GM06990 (cell line): ENCODE measurements at regions not wholly inside any gene's neighbourhood (a gene's known extent, or its start where the extent isn't known, plus 50 kb on each side); places are given as distances from the start of the nearest gene placed in this dataset.

Source experiments
- DNase-seq: peaks from one replicate; pipeline ENCODE4 v3.0.0-alpha.2; 2011; ENCODE audit not compliant: insufficient read length; ENCODE audit errors: extremely low read depth
- H3K27me3 ChIP-seq: replicated peaks from 2 replicates; pipeline ENCODE4 v1.6.0; 2011; ENCODE audit warnings: low read length; ENCODE audit not compliant: control insufficient read depth, insufficient read depth
- H3K36me3 ChIP-seq: 2 replicates; pipeline ENCODE4 v1.5.1; 2011; ENCODE audit warnings: low read length; ENCODE audit not compliant: control insufficient read depth, insufficient read depth
- H3K4me3 ChIP-seq: replicated peaks from 2 replicates; pipeline ENCODE4 v1.5.1; 2011; ENCODE audit warnings: low read depth, mild to moderate bottlenecking, control low read depth, low read length
- CTCF ChIP-seq: IDR thresholded peaks from 2 replicates; pipeline ENCODE4 v1.5.1; 2011; ENCODE audit warnings: low read length, control low read depth, mild to moderate bottlenecking, inconsistent platforms; ENCODE audit not compliant: insufficient read depth, poor library complexity, severe bottlenecking

GRCh38 chr16:6836766-6837165, 495.9 kb upstream of the RBFOX1 start:
- Histone ChIP-seq H3K4me3 (no peak overlapping the region), H3K27me3 (no peaks in the 10 kb centered on the region), H3K36me3 (no peaks in the 10 kb centered on the region)
- no peak for DNase-seq
- no peak for TF ChIP-seq CTCF

GRCh38 chr16:6835941-6836340, 496.7 kb upstream of the RBFOX1 start:
- Histone ChIP-seq H3K36me3 (no peaks in the 10 kb centered on the region), H3K27me3 (no peaks in the 10 kb centered on the region), H3K4me3 (no peak overlapping the region)
- no peak for TF ChIP-seq CTCF
- DNase-seq = no peak

GRCh38 chr16:6835516-6835915, 497.1 kb upstream of the RBFOX1 start:
- no peak for TF ChIP-seq CTCF
- no peak overlapping the region for H3K4me3 ChIP-seq
- H3K27me3 ChIP-seq = no peaks in the 10 kb centered on the region
- no peaks in the 10 kb centered on the region for H3K36me3 ChIP-seq
- DNase-seq = no peak

- no peak for DNase-seq
- TF ChIP-seq CTCF = no peak
- H3K27me3 ChIP-seq = no peaks in the 10 kb centered on the region
- H3K4me3 ChIP-seq = no peak overlapping the region
- no peaks in the 10 kb centered on the region for H3K36me3 ChIP-seq
Measured at GRCh38 chr16:6828690-6829089, 504.0 kb upstream of the RBFOX1 start.

GRCh38 chr16:6827931-6828330, 504.7 kb upstream of the RBFOX1 start:
- DNase-seq = no peak

More at GRCh38 chr16:6827931-6828330, 504.7 kb upstream of the RBFOX1 start:
- H3K36me3 ChIP-seq = no peaks in the 10 kb centered on the region
- TF ChIP-seq CTCF = no peak
- H3K27me3 ChIP-seq = no peaks in the 10 kb centered on the region
- no peak overlapping the region for H3K4me3 ChIP-seq
